Endothelial cell of umbilical vein (primary cell): ENCODE measurements at regions not wholly inside any gene's neighbourhood (a gene's known extent, or its start where the extent isn't known, plus 50 kb on each side); places are given as distances from the start of the nearest gene placed in this dataset.
"Not testable (repeated sequence)": the region's sequence is repeated elsewhere in the genome, so short reads cannot be mapped to it uniquely, and the experiment has no call there.

ENCODE experiments used
- BruUV-seq: library from RNA; stranded (reverse); fragments of 400-500 nt; replicated peaks from 2 replicates; lab custom pipeline; 2021; lab: Mats Ljungman, UMichigan
- CTCF ChIA-PET: fragments of 300-600, 350-600 bp; sonication (Branson Sonifier 250); formaldehyde crosslinking; loops from one replicate; lab custom pipeline; 2021; ENCODE audit warnings: antibody characterized with exemption, inconsistent platforms; lab: Charles Lee
- POLR2A ChIA-PET: fragments of 300-600, 350-600 bp; sonication (Branson Sonifier 250); formaldehyde crosslinking; loops from one replicate; lab custom pipeline; 2021; ENCODE audit warnings: antibody characterized with exemption, inconsistent platforms; lab: Charles Lee
- DNase-seq: peaks from one replicate; pipeline ENCODE4 v3.0.0-alpha.2; 2011; ENCODE audit warnings: low read depth, low spot score
- FAIRE-seq: peaks from 2 replicates; lab custom pipeline; 2011; peaks lifted over from hg19 to GRCh38; lab: Jason Lieb, UNC
- H2AFZ ChIP-seq: 2 replicates; pipeline ENCODE4 v1.6.0; 2012; ENCODE audit warnings: low read depth, low read length, control low read depth, inconsistent platforms
- H3K27ac ChIP-seq: 2 replicates; pipeline ENCODE4 v1.5.1; 2011; ENCODE audit warnings: low read depth, mild to moderate bottlenecking, control low read depth, low read length, moderate library complexity; ENCODE audit not compliant: insufficient read depth
- H3K27me3 ChIP-seq, 2 experiments: 2 replicates each; pipeline versions ENCODE4 v1.6.0 to v1.6.1; 2011; ENCODE audit warnings: low read length in 2 of 2, mixed read lengths in 1 of 2; ENCODE audit not compliant: control insufficient read depth in 2 of 2, insufficient read depth in 2 of 2
- H3K36me3 ChIP-seq, 2 experiments: 2 replicates in 1 of 2; 3 replicates in 1 of 2; pipeline ENCODE4 v1.5.1; 2011; ENCODE audit warnings: low read length in 2 of 2, mild to moderate bottlenecking in 1 of 2, moderate library complexity in 1 of 2; ENCODE audit not compliant: control insufficient read depth in 2 of 2, insufficient read depth in 2 of 2; ENCODE audit errors: extremely low read depth in 1 of 2
- H3K4me1 ChIP-seq: 3 replicates; pipeline ENCODE4 v1.5.1; 2011; ENCODE audit warnings: mild to moderate bottlenecking, low read length; ENCODE audit not compliant: control insufficient read depth, insufficient read depth; ENCODE audit errors: extremely low read depth
- H3K4me2 ChIP-seq: 2 replicates; pipeline ENCODE4 v1.6.1; 2011; ENCODE audit warnings: low read length, control low read depth, mixed read lengths; ENCODE audit not compliant: insufficient read depth
- H3K4me3 ChIP-seq, 3 experiments: fragments of 200-600 bp in 1 of 3; sonication (generic), shearing (Covaris generic) in 1 of 3; replicated peaks in 1 of 3; 2 replicates each; pipeline ENCODE4 v1.5.1; 2011 to 2016; ENCODE audit warnings: control low read depth in 3 of 3, low read length in 3 of 3, mild to moderate bottlenecking in 2 of 3, inconsistent platforms in 1 of 3, low read depth in 1 of 3, moderate library complexity in 1 of 3; ENCODE audit not compliant: insufficient read depth in 1 of 3
- H3K79me2 ChIP-seq: 2 replicates; pipeline ENCODE4 v1.6.0; 2012; ENCODE audit warnings: low read length, inconsistent platforms; ENCODE audit not compliant: control insufficient read depth, insufficient read depth
- H3K9ac ChIP-seq: replicated peaks from 2 replicates; pipeline ENCODE3; 2011; ENCODE audit warnings: low read length, control low read depth; ENCODE audit not compliant: insufficient read depth; ENCODE audit errors: extremely low read depth
- H3K9me1 ChIP-seq: replicated peaks from 3 replicates; pipeline ENCODE4 v1.6.0; 2011; ENCODE audit warnings: mild to moderate bottlenecking, low read length; ENCODE audit not compliant: control insufficient read depth, insufficient read depth; ENCODE audit errors: extremely low read depth
- H3K9me3 ChIP-seq: replicated peaks from 2 replicates; pipeline ENCODE4 v1.5.1; 2012; ENCODE audit warnings: low read length, inconsistent platforms; ENCODE audit not compliant: control insufficient read depth, insufficient read depth
- H4K20me1 ChIP-seq: replicated peaks from 2 replicates; pipeline ENCODE3; 2011; ENCODE audit warnings: mild to moderate bottlenecking, low read length; ENCODE audit not compliant: control insufficient read depth, insufficient read depth; ENCODE audit errors: extremely low read depth
- EZH2 ChIP-seq: IDR thresholded peaks from 2 replicates; pipeline ENCODE4 v1.6.1; 2012; ENCODE audit warnings: borderline replicate concordance, low read depth, mild to moderate bottlenecking, moderate library complexity, low read length, inconsistent platforms; ENCODE audit not compliant: severe bottlenecking
- FOS ChIP-seq: IDR thresholded peaks from 2 replicates; pipeline ENCODE4 v1.6.1; 2011; ENCODE audit warnings: mild to moderate bottlenecking, low read length, moderate library complexity, borderline replicate concordance; ENCODE audit not compliant: insufficient read depth
- GATA2 ChIP-seq: IDR thresholded peaks from 2 replicates; pipeline ENCODE4 v1.7.0; 2011; ENCODE audit warnings: low read depth, mild to moderate bottlenecking, moderate library complexity, mixed read lengths, low read length; ENCODE audit not compliant: insufficient read length, insufficient read depth
- JUN ChIP-seq: IDR thresholded peaks from 2 replicates; pipeline ENCODE4 v1.6.1; 2011; ENCODE audit warnings: borderline replicate concordance, low read depth; ENCODE audit not compliant: insufficient read length, insufficient read depth
- MYC ChIP-seq: IDR thresholded peaks from one replicate; pipeline ENCODE4 v1.6.1; 2011; ENCODE audit warnings: mild to moderate bottlenecking, low read depth, low read length
- POLR2A ChIP-seq: IDR thresholded peaks from 2 replicates; pipeline ENCODE4 v1.6.1; 2012; ENCODE audit warnings: low read depth, mild to moderate bottlenecking, control low read depth, low read length
- POLR2AphosphoS5 ChIP-seq: IDR thresholded peaks from 2 replicates; pipeline ENCODE4 v1.6.1; 2012; ENCODE audit warnings: low read depth, mild to moderate bottlenecking, control low read depth, low read length, moderate library complexity; ENCODE audit not compliant: insufficient read depth
- dilution Hi-C: fragments of 300-500 bp; cut with MboI; formaldehyde crosslinking; loops from one replicate; pipeline ENCODE4 v1.15.0; 2019; ENCODE audit warnings: low sequenced_read_pairs; ENCODE audit not compliant: extremely low pct_ligation_motif_present
- intact Hi-C: fragments of 100-400 bp; cut with micrococcal nuclease; formaldehyde crosslinking; loops from one replicate; pipeline ENCODE4 v1.10.0; 2022
- TF ChIP-seq, protein P1 (sequence below), 2 donors: IDR thresholded peaks; 1 replicate in 1 of 2; 2 replicates in 1 of 2; pipeline ENCODE4 v1.5.1; 2011; ENCODE audit warnings: low read length in 2 of 2, mild to moderate bottlenecking in 2 of 2, moderate library complexity in 2 of 2, control low read depth in 1 of 2, inconsistent platforms in 1 of 2, low read depth in 1 of 2; ENCODE audit not compliant: insufficient read depth in 1 of 2; ENCODE audit errors: extremely low read depth in 1 of 2
- TF ChIP-seq, protein P2 (sequence below): IDR thresholded peaks from 2 replicates; pipeline ENCODE4 v1.6.1; 2011; ENCODE audit not compliant: insufficient read depth, insufficient read length

GRCh38 chr18:78828131-78828530, 151.5 kb upstream of the SALL3 start:
- ChIA-PET CTCF (no interaction called here), POLR2A (no interaction called here)
- Histone ChIP-seq H3K27me3 (no peaks in the 10 kb centered on the region), H3K36me3 (no peaks in the 10 kb centered on the region), H3K9ac (no peak overlapping the region), H3K4me3 (no peak overlapping the region), H4K20me1 (no peaks in the 10 kb centered on the region), H3K9me1 (no peaks in the 10 kb centered on the region), H2AFZ (no peak overlapping the region), H3K9me3 (peaks cover 10% of the 10 kb centered on the region), H3K4me1 (no peaks in the 10 kb centered on the region), H3K27ac (no peak overlapping the region), H3K4me2 (no peak overlapping the region), H3K79me2 (no peaks in the 10 kb centered on the region)
- intact Hi-C loops, result no loop called here
- DNase-seq (no peak), FAIRE-seq (no peak)
- dilution Hi-C loops, result no loop called here
- no peak for TF ChIP-seq FOS
- TF ChIP-seq EZH2, result no peak
- TF ChIP-seq, protein P1, sequence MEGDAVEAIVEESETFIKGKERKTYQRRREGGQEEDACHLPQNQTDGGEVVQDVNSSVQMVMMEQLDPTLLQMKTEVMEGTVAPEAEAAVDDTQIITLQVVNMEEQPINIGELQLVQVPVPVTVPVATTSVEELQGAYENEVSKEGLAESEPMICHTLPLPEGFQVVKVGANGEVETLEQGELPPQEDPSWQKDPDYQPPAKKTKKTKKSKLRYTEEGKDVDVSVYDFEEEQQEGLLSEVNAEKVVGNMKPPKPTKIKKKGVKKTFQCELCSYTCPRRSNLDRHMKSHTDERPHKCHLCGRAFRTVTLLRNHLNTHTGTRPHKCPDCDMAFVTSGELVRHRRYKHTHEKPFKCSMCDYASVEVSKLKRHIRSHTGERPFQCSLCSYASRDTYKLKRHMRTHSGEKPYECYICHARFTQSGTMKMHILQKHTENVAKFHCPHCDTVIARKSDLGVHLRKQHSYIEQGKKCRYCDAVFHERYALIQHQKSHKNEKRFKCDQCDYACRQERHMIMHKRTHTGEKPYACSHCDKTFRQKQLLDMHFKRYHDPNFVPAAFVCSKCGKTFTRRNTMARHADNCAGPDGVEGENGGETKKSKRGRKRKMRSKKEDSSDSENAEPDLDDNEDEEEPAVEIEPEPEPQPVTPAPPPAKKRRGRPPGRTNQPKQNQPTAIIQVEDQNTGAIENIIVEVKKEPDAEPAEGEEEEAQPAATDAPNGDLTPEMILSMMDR (IDR thresholded peaks at IDR 0.05; ENCODE audit: extremely low read depth in 1 of 2, insufficient read depth in 1 of 2, low read depth in 1 of 2, low read length in 2 of 2), result no peak
- TF ChIP-seq MYC, result no peak
- no peak for TF ChIP-seq POLR2AphosphoS5
- TF ChIP-seq, protein P2, sequence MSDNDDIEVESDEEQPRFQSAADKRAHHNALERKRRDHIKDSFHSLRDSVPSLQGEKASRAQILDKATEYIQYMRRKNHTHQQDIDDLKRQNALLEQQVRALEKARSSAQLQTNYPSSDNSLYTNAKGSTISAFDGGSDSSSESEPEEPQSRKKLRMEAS, result no peak
- no peak for TF ChIP-seq GATA2
- no peak for TF ChIP-seq JUN
- TF ChIP-seq POLR2A, result no peak
- no TSS peak for BruUV-seq

DNA sequence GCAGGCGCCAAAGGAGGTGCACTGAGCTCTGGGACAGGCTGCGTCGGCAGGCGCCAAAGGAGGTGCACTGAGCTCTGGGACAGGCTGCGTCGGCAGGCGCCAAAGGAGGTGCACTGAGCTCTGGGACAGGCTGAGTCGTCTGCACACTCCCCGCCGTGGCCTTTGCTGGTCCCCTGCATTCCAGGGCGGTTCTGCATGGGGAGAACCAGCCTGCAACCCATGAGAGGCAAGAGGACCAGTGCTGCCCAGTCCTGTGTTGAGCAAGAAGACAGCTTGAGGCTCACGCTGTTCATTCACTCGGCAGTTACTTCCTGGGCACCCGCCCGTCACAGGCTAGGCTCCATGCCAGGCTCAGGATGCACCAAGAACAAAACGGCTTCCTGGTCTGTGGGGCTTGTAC, 150.6 kb upstream of the SALL3 start:
- intact Hi-C loops, H3K4me1 ChIP-seq, FAIRE-seq, H3K27me3 ChIP-seq, H3K9ac ChIP-seq, H3K4me3 ChIP-seq, H2AFZ ChIP-seq, BruUV-seq, H3K9me1 ChIP-seq, H3K9me3 ChIP-seq, CTCF ChIA-PET, H3K27ac ChIP-seq, DNase-seq, H3K79me2 ChIP-seq, dilution Hi-C loops, H3K36me3 ChIP-seq, H3K4me2 ChIP-seq, POLR2A ChIA-PET, H4K20me1 ChIP-seq: not testable (repeated sequence)
